ENCODE measurements at regions not wholly inside any gene's neighbourhood (a gene's known extent, or its start where the extent isn't known, plus 50 kb on each side); places are given as distances from the start of the nearest gene placed in this dataset.

DNA sequence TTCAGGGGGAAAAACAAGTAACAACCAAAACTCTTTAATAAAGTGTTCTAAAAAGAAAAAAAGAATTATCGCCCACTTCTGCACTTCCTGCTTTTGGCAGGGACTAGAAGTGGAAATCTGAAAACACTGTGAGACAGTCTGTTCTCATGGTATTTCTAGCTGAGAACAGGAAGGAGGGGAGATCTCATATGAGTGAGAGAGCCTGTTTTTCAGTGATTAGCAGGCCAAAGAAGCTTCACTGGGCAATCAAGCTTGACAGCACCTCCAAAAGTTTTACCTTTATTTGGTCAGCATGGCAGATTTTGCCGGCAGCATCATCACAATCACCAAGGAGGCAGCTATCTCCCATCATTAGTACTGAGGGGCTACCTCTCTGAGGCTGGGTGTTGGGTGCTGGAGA is 79.5 kb upstream of the ATXN1 start:
- TF ChIP-seq RAD21 (conservative IDR thresholded peaks at IDR 0.05 in 1 of 2, IDR thresholded peaks at IDR 0.05 in 1 of 2) (no peak), NFE2L2 (conservative IDR thresholded peaks at IDR 0.05; ENCODE audit: low read length) (no peak), BHLHE40 (IDR thresholded peaks at IDR 0.05; ENCODE audit: low read depth, low read length) (no peak), MAFK (IDR thresholded peaks at IDR 0.05; ENCODE audit: partially characterized antibody) (no peak), SMC3 (IDR thresholded peaks at IDR 0.05) (no peak), CTCF (IDR thresholded peaks at IDR 0.05) (no peak), JUN (IDR thresholded peaks at IDR 0.05) (no peak), KDM1A (IDR thresholded peaks at IDR 0.05; ENCODE audit: low read depth) (no peak), POLR2A (IDR thresholded peaks at IDR 0.05; ENCODE audit: low read length) (no peak), MYC (IDR thresholded peaks at IDR 0.05; ENCODE audit: borderline replicate concordance, low read length) (no peak)
- TF ChIP-seq, protein P1, sequence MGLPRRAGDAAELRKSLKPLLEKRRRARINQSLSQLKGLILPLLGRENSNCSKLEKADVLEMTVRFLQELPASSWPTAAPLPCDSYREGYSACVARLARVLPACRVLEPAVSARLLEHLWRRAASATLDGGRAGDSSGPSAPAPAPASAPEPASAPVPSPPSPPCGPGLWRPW (IDR thresholded peaks at IDR 0.05): no peak
